ENCODE measurements at regions not wholly inside any gene's neighbourhood (a gene's known extent, or its start where the extent isn't known, plus 50 kb on each side); places are given as distances from the start of the nearest gene placed in this dataset.
"Not testable (repeated sequence)": the region's sequence is repeated elsewhere in the genome, so short reads cannot be mapped to it uniquely, and the experiment has no call there.

DNA sequence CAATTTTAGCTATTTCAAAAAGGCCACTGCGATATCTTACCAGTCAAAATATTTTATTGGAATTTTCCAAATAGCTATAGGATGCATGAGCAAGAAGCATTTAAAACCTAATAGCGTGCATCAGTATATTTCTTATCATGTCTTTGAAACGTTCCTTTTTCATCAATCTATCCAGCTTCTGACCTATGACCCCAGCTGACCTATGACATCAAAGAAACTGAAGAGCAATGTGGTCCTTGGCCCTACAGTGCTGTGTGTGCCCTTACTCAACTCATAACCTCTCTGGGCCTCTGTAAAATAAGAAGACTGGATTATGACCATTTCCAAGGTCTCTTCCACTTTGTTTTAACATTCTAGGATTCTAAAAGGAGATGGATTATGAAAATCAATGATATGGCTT, 118.2 kb downstream of the ZNF22 start:
- H3K9me3 ChIP-seq (replicated peaks in 1 of 3): no peaks in the 10 kb centered on the region
- no peaks in the 10 kb centered on the region for H3K4me1 ChIP-seq (replicated peaks in 1 of 2)
- H3K36me3 ChIP-seq (replicated peaks in 1 of 2): no peaks in the 10 kb centered on the region
- H3K27me3 ChIP-seq: no peaks in the 10 kb centered on the region
- intact Hi-C loops (cut with DNase I): no loop called here
- no peak overlapping the region for H3K4me3 ChIP-seq
- WGBS, 4 donors: 42 to 59% (median 55%) methylated on average over 3 of the region's 3 CpGs
- H3K27ac ChIP-seq: no peak overlapping the region
- TF ChIP-seq POLR2A (IDR thresholded peaks at IDR 0.05): no peak
- TF ChIP-seq, protein P1, sequence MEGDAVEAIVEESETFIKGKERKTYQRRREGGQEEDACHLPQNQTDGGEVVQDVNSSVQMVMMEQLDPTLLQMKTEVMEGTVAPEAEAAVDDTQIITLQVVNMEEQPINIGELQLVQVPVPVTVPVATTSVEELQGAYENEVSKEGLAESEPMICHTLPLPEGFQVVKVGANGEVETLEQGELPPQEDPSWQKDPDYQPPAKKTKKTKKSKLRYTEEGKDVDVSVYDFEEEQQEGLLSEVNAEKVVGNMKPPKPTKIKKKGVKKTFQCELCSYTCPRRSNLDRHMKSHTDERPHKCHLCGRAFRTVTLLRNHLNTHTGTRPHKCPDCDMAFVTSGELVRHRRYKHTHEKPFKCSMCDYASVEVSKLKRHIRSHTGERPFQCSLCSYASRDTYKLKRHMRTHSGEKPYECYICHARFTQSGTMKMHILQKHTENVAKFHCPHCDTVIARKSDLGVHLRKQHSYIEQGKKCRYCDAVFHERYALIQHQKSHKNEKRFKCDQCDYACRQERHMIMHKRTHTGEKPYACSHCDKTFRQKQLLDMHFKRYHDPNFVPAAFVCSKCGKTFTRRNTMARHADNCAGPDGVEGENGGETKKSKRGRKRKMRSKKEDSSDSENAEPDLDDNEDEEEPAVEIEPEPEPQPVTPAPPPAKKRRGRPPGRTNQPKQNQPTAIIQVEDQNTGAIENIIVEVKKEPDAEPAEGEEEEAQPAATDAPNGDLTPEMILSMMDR (IDR thresholded peaks at IDR 0.05): no peak
- no peak for DNase-seq

DNA sequence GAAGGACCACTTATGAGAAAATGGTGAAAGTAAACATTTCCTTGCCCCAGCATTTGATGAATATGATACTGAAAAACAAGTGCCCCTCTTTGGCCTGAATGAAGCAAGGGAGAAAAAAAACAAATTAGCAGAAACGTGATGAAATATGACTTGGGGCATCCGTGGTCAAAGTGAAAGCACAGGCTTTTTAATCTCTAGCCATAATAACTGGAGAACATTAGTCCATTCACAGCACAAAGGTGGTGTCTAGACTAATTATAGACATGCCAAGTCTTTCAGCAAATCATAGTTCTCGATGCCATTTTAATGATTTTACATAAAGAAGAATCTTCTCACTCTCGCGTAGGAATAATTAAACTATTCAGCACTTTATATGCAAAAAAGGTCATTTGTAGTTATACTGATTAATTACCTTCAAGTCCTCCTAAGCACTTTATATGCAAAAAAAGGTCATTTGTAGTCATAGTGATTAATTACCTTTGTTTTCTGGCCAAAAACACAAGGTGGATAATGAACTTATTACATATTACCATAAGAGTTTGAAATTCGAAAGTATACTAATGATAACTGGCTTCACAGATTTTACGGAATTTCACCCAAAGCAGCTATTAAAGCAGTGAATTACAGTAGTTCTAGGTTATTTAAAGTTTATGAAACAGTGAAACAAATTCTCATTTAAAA, 121.6 kb downstream of the ZNF22 start:
- H3K36me3 ChIP-seq (replicated peaks in 1 of 2); H3K4me1 ChIP-seq (replicated peaks in 1 of 2); DNase-seq; intact Hi-C loops (cut with DNase I); H3K27ac ChIP-seq; H3K27me3 ChIP-seq; H3K9me3 ChIP-seq (replicated peaks in 1 of 3); H3K4me3 ChIP-seq: not testable (repeated sequence)
- WGBS, 4 donors: 68 to 88% (median 78%) methylated on average over 5 to 7 of the region's 7 CpGs

DNA sequence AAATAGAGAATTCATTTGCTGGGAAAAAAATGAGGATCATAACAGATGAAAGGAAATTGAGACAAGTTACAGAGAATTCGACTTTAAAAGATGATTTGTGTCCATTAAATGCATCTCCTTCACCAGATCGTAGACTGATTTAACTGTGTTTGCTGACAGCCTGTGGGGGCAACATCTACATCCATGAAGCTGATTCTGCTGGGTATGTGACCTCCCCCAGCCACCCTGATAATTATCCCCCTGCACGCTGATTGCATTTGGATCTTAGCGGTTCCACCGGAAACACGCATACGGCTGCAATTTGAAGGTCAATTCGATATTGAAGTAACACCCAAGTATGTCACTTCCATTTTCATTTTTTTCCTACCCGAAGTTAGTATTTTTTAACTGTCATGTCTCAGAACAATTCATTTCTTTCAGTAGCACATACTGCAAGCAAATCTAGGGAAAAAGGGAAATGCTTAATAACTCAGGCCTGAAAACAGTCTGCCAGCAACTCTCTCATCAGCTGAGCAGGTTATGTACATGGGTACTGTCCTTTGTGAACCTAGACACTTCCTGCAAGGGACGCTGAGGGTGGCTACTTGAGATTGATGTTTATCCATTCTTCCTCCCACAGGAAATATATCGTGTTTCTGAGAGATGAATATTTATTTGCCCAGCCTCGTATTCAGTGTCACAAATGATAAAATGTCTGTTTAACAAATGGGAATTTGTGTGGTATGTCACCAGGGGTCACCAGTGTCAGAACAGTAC, 134.9 kb downstream of the ZNF22 start:
- Histone ChIP-seq H3K9me3 (replicated peaks in 1 of 3) (no peaks in the 10 kb centered on the region), H3K4me1 (replicated peaks in 1 of 2) (no peaks in the 10 kb centered on the region), H3K4me3 (no peak overlapping the region), H3K27ac (no peak overlapping the region), H3K36me3 (replicated peaks in 1 of 2) (no peaks in the 10 kb centered on the region), H3K27me3 (no peaks in the 10 kb centered on the region)
- 45 to 52% (median 50%) methylated on average over 12 of the region's 12 CpGs for WGBS, 4 donors
- DNase-seq: no peak
- TF ChIP-seq POLR2A (IDR thresholded peaks at IDR 0.05): no peak
- TF ChIP-seq, protein P1 (IDR thresholded peaks at IDR 0.05): no peak
- intact Hi-C loops (cut with DNase I): no loop called here

DNA sequence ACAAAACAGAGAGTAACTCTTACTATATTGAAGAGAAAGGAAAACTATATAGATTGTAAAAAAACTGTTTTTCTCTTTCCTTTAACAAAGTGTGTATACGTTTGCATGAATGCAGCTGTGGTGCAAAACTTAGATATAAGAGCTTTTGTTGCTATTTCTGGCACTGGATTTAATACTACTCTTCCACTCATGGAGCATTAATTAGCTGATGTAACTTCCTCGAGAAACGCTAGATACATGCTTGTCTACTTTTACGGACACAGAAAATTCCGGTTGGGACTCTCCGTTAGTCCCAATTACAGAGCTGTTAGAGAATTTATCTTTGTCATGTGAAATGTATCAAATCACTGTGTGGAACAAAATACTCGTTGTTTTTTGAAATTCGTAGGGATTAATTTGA, 135.5 kb downstream of the ZNF22 start:
- no peak for DNase-seq
- intact Hi-C loops (cut with DNase I): no loop called here
- Histone ChIP-seq H3K4me1 (replicated peaks in 1 of 2) (no peaks in the 10 kb centered on the region), H3K36me3 (replicated peaks in 1 of 2) (no peaks in the 10 kb centered on the region), H3K27me3 (no peaks in the 10 kb centered on the region), H3K4me3 (no peak overlapping the region), H3K27ac (no peak overlapping the region), H3K9me3 (replicated peaks in 1 of 3) (no peaks in the 10 kb centered on the region)
- TF ChIP-seq, protein P1 (IDR thresholded peaks at IDR 0.05): no peak
- TF ChIP-seq POLR2A (IDR thresholded peaks at IDR 0.05): no peak
- 55 to 59% (median 57%) methylated on average over 8 of the region's 8 CpGs for WGBS, 4 donors
